Mucosa of gallbladder (tissue), 1 donor: ENCODE measurements at regions not wholly inside any gene's neighbourhood (a gene's known extent, or its start where the extent isn't known, plus 50 kb on each side); places are given as distances from the start of the nearest gene placed in this dataset.
A peak's percentile ranks its signal among the peaks of the same experiment; 100 is the strongest.
"Not testable (repeated sequence)": the region's sequence is repeated elsewhere in the genome, so short reads cannot be mapped to it uniquely, and the experiment has no call there.

Experiments
- DNase-seq: peaks from one replicate; pipeline ENCODE4 v3.0.0-alpha.2; 2020; ENCODE audit warnings: low spot score
- donor health status: DM: no; HTN: no; CAD: no.

- DNase-seq, result no peak
Observed at GRCh38 chr6:134560019-134560418, 242.1 kb upstream of the SGK1 start.

- no peak for DNase-seq
Observed at GRCh38 chr6:134557509-134557908, 239.6 kb upstream of the SGK1 start.

- DNase-seq, result no peak
Observed at GRCh38 chr6:134555672-134556071, 237.8 kb upstream of the SGK1 start.

GRCh38 chr6:134553936-134554335 lies 236.0 kb upstream of the SGK1 start:
- DNase-seq, result no peak

GRCh38 chr6:134551245-134551960 lies 233.5 kb upstream of the SGK1 start:
- DNase-seq, result no peak

- DNase-seq, result no peak
Observed at GRCh38 chr6:134550604-134551003, 232.7 kb upstream of the SGK1 start.

GRCh38 chr6:134549854-134550253 lies 231.9 kb upstream of the SGK1 start:
- DNase-seq, result no peak

- DNase-seq, result no peak
Observed at GRCh38 chr6:134546962-134547645, 229.2 kb upstream of the SGK1 start.

GRCh38 chr6:134544737-134545136 lies 226.8 kb upstream of the SGK1 start:
- DNase-seq, result no peak

GRCh38 chr6:134543128-134543527 lies 225.2 kb upstream of the SGK1 start:
- no peak for DNase-seq

GRCh38 chr6:134541001-134541400 lies 223.1 kb upstream of the SGK1 start:
- no peak for DNase-seq

- DNase-seq, result peak; percentile 26
Observed at GRCh38 chr6:134539865-134540323, 222.0 kb upstream of the SGK1 start.

GRCh38 chr6:134537765-134538164 lies 219.9 kb upstream of the SGK1 start:
- not testable (repeated sequence) for DNase-seq

GRCh38 chr6:134537146-134537555 lies 219.2 kb upstream of the SGK1 start:
- no peak for DNase-seq

- DNase-seq, result no peak
Observed at GRCh38 chr6:134535831-134536230, 217.9 kb upstream of the SGK1 start.

GRCh38 chr6:134534708-134535149 lies 216.8 kb upstream of the SGK1 start:
- no peak for DNase-seq

- DNase-seq, result no peak
Observed at GRCh38 chr6:134533991-134534390, 216.1 kb upstream of the SGK1 start.

- DNase-seq, result no peak
Observed at GRCh38 chr6:134532694-134533624, 215.0 kb upstream of the SGK1 start.

GRCh38 chr6:134531611-134532010 lies 213.7 kb upstream of the SGK1 start:
- DNase-seq, result no peak

GRCh38 chr6:134531188-134531551 lies 213.3 kb upstream of the SGK1 start:
- no peak for DNase-seq

GRCh38 chr6:134529921-134530320 lies 212.0 kb upstream of the SGK1 start:
- no peak for DNase-seq

- no peak for DNase-seq
Observed at GRCh38 chr6:134529305-134529704, 211.4 kb upstream of the SGK1 start.
